ENCODE measurements at regions not wholly inside any gene's neighbourhood (a gene's known extent, or its start where the extent isn't known, plus 50 kb on each side); places are given as distances from the start of the nearest gene placed in this dataset.

DNA sequence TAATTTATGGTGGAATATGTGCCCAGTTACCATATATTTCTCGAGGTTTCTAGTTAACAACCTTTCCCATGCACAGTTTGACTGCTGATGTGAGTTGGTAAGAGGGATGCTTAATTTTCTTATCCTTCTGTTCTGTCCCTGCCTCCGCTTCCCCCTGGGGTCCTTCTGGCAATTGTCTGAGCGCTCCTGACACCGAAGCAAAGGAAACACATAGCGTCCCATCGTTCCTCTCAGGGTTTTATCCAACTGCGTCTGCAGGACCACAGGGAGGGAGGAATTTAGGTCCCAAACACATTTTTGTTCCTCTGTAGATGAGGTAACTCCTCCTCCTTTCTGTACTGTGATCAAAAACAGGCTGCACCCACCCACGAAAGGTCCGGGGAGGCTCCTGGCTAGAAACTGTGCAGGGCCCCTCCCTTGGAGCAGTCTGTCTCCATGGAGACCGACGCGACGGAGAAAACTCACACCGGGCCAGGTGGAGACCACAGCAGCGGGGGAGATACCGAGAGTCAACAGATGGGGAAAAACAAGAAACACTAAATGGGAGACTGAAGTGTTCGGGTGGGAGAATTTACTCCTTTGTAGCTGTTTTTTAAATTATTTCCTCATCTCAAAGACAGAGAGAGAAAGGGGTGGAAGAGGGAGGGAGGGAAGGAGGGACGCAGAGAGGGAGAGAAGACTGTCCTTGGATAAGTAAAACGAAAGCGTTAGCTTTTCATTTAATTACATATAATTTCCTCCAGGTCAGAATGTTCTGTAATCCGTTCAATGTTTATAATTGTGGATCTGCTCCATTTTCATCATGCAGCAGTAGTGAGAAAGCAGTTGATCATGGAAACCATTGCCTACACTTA, 191.8 kb upstream of the NBEA start:
- H3K27ac ChIP-seq (ENCODE audit: low read depth, low read length) = no peak overlapping the region
- H3K36me3 ChIP-seq (ENCODE audit: control insufficient read depth, insufficient read depth, low read length) = no peaks in the 10 kb centered on the region
- H3K4me1 ChIP-seq (ENCODE audit: control insufficient read depth, insufficient read depth, low read length) = peaks cover 24% of the 10 kb centered on the region
- H3K4me3 ChIP-seq (ENCODE audit: low read depth, low read length) = peak overlapping the region; percentile 54
- H3K9ac ChIP-seq (ENCODE audit: low read depth, low read length) = no peak overlapping the region
- no peaks in the 10 kb centered on the region for H3K9me3 ChIP-seq (ENCODE audit: control insufficient read depth, insufficient read depth, low read length)
- H3K27me3 ChIP-seq (ENCODE audit: control insufficient read depth, insufficient read depth, low read length) = no peaks in the 10 kb centered on the region

DNA sequence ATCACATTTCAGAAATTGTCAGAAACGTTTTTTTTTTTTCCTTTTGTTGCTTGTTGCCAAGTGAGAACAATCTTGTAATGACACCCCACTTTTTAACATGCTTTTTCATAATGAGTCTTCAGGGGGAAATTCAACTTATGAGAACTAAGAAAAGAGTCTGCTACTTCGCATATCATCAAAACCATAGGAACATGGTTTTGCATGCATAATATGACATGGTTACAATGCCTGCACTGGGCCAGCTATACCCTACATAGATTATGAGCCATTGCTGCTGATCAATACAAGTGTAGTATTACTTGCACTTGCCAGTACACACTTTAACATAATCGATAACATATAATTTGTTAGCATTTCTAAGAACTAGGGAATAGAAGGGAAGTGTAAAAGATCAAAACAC, 191.0 kb upstream of the NBEA start:
- H3K27me3 ChIP-seq (ENCODE audit: control insufficient read depth, insufficient read depth, low read length) = no peaks in the 10 kb centered on the region
- peaks cover 24% of the 10 kb centered on the region for H3K4me1 ChIP-seq (ENCODE audit: control insufficient read depth, insufficient read depth, low read length)
- no peaks in the 10 kb centered on the region for H3K9me3 ChIP-seq (ENCODE audit: control insufficient read depth, insufficient read depth, low read length)
- H3K36me3 ChIP-seq (ENCODE audit: control insufficient read depth, insufficient read depth, low read length) = no peaks in the 10 kb centered on the region
- no peak overlapping the region for H3K9ac ChIP-seq (ENCODE audit: low read depth, low read length)
- H3K4me3 ChIP-seq (ENCODE audit: low read depth, low read length) = no peak overlapping the region
- no peak overlapping the region for H3K27ac ChIP-seq (ENCODE audit: low read depth, low read length)

DNA sequence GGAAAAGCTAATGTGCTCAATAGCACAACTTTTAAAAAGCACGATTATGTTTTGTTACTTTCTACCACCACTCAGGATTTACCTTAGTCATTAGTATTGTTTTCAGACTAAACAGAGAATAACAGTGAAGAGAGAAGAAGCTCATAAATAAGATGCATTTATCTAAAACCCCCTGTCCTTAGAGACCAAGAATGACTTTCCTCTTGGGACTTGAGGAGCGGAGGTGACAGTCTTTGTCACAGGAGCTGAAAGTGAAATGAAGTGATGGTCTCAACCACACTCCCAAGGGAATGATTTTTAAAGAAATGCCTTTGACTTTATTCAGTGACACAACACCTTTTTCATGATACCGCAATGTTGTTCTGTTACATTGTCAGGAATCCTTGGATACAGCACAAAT, 190.6 kb upstream of the NBEA start:
- Histone ChIP-seq H3K27ac (ENCODE audit: low read depth, low read length) (no peak overlapping the region), H3K4me1 (ENCODE audit: control insufficient read depth, insufficient read depth, low read length) (peaks cover 24% of the 10 kb centered on the region), H3K36me3 (ENCODE audit: control insufficient read depth, insufficient read depth, low read length) (no peaks in the 10 kb centered on the region), H3K9ac (ENCODE audit: low read depth, low read length) (no peak overlapping the region), H3K27me3 (ENCODE audit: control insufficient read depth, insufficient read depth, low read length) (no peaks in the 10 kb centered on the region), H3K4me3 (ENCODE audit: low read depth, low read length) (no peak overlapping the region), H3K9me3 (ENCODE audit: control insufficient read depth, insufficient read depth, low read length) (no peaks in the 10 kb centered on the region)

DNA sequence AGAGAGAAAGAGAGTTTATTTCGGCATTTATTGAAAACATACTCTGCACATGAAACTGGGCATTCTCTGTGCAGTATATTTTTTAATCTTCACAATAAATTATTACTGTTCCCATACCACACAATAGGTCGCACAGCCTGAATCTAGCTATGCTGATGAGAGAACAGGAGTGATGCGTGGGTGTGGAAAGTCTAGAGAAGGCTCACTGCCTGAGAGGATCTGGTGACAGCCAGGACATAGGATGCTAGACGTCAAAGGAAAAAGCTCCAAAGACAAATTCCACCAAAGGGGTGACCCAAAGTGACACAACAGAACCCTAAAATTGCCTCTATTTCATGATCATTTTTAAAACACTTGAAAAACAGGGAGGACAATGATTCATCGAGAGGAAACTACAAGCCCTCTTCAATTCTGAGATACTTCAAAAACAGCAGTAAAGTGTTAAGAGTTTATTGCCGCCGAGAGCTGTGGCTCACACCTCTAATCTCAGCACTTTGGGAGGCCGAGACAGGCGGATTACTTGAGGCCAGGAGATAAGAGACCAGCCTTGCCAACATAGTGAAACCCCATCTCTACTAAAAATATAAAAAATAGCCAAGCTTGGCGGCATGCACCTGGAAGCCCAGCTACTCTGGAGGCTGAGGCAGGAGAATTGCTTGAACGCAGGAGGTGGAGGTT, 189.6 kb upstream of the NBEA start:
- Histone ChIP-seq H3K9me3 (ENCODE audit: control insufficient read depth, insufficient read depth, low read length) (no peaks in the 10 kb centered on the region), H3K9ac (ENCODE audit: low read depth, low read length) (no peak overlapping the region), H3K27ac (ENCODE audit: low read depth, low read length) (no peak overlapping the region), H3K4me3 (ENCODE audit: low read depth, low read length) (no peak overlapping the region), H3K36me3 (ENCODE audit: control insufficient read depth, insufficient read depth, low read length) (no peaks in the 10 kb centered on the region), H3K27me3 (ENCODE audit: control insufficient read depth, insufficient read depth, low read length) (no peaks in the 10 kb centered on the region), H3K4me1 (ENCODE audit: control insufficient read depth, insufficient read depth, low read length) (peaks cover 24% of the 10 kb centered on the region)

DNA sequence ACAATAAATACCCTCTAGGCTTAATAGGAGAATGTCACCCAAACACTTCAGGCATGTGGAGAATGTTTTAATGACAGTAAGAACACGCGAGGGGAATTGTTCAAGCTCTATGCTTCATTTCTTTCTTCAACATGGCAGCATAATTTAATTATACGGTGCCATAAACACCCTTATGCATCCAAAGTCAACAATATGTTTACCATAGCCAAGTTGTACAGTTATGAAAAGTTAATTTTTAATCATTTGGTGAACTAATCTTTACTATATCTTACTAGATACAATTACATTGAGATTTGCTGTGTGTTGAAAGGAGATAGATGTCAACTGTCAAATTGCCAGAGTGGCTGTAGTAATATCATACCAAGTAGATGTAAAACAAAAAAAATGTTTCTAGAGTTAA, 185.9 kb upstream of the NBEA start:
- H3K9me3 ChIP-seq (ENCODE audit: control insufficient read depth, insufficient read depth, low read length) = no peaks in the 10 kb centered on the region
- H3K9ac ChIP-seq (ENCODE audit: low read depth, low read length) = no peak overlapping the region
- H3K4me1 ChIP-seq (ENCODE audit: control insufficient read depth, insufficient read depth, low read length) = no peaks in the 10 kb centered on the region
- no peak overlapping the region for H3K27ac ChIP-seq (ENCODE audit: low read depth, low read length)
- no peaks in the 10 kb centered on the region for H3K27me3 ChIP-seq (ENCODE audit: control insufficient read depth, insufficient read depth, low read length)
- no peak overlapping the region for H3K4me3 ChIP-seq (ENCODE audit: low read depth, low read length)
- H3K36me3 ChIP-seq (ENCODE audit: control insufficient read depth, insufficient read depth, low read length) = no peaks in the 10 kb centered on the region

DNA sequence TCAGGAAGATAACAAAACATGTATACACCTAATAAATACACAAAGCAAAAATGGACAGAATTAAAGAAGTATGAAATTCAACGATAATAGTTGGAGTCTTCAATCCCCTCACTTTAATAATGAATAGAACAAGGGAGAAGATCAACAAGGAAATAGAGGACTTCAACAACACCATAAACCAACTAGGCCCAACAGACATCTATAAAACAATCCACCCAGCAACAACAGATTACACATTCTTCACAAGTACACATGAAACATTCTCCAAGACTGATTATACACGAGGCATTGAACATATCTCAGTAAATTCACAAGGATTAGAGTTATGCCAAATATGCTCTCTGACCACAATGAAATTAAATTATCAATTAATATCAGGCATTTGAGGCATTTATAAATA, 185.5 kb upstream of the NBEA start:
- no peak overlapping the region for H3K4me3 ChIP-seq (ENCODE audit: low read depth, low read length)

DNA sequence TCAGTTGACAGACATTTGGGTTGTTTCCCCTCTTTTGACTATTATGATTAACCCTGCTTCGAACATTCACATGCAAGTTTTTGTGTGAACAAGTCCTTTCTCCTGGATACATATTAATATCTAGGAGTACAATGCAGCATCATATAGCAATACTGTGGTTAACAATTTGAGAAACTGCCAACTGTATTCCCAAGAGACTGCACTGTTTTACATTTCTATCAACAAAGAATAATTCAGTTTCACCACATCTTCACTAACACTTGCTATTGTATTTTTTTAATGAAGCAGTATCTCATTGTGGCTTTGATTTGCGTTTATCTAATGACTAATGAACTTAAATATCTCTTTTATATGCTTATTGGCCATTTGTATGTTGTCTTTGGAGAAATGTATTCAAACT, 184.6 kb upstream of the NBEA start:
- H3K9me3 ChIP-seq (ENCODE audit: control insufficient read depth, insufficient read depth, low read length) = no peaks in the 10 kb centered on the region
- H3K4me3 ChIP-seq (ENCODE audit: low read depth, low read length) = no peak overlapping the region
- no peaks in the 10 kb centered on the region for H3K36me3 ChIP-seq (ENCODE audit: control insufficient read depth, insufficient read depth, low read length)
- no peak overlapping the region for H3K27ac ChIP-seq (ENCODE audit: low read depth, low read length)
- H3K9ac ChIP-seq (ENCODE audit: low read depth, low read length) = no peak overlapping the region
- no peaks in the 10 kb centered on the region for H3K4me1 ChIP-seq (ENCODE audit: control insufficient read depth, insufficient read depth, low read length)
- H3K27me3 ChIP-seq (ENCODE audit: control insufficient read depth, insufficient read depth, low read length) = no peaks in the 10 kb centered on the region

More for the DNA sequence above, 185.5 kb upstream of the NBEA start:
- Histone ChIP-seq H3K9ac (ENCODE audit: low read depth, low read length) (no peak overlapping the region), H3K4me1 (ENCODE audit: control insufficient read depth, insufficient read depth, low read length) (no peaks in the 10 kb centered on the region), H3K27me3 (ENCODE audit: control insufficient read depth, insufficient read depth, low read length) (no peaks in the 10 kb centered on the region), H3K9me3 (ENCODE audit: control insufficient read depth, insufficient read depth, low read length) (no peaks in the 10 kb centered on the region), H3K27ac (ENCODE audit: low read depth, low read length) (no peak overlapping the region), H3K36me3 (ENCODE audit: control insufficient read depth, insufficient read depth, low read length) (no peaks in the 10 kb centered on the region)

DNA sequence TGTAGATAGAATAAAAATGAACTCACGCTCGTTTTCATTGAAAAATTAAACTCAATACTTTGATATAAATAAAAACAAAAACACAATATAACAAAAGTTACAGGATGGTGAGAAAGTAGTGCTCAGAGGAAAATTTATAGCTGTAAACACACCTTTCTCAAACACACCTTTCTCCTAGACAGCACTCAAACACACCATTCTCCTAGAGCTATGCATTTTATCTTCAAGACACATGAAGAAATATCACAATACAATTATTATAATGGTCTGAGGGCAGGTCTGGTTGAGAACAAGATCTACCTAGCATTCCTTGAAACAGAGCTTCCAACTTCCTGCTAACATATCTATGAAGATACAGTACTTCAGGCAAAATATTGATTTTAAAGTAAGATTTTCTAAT, 183.4 kb upstream of the NBEA start:
- Histone ChIP-seq H3K36me3 (ENCODE audit: control insufficient read depth, insufficient read depth, low read length) (no peaks in the 10 kb centered on the region), H3K4me1 (ENCODE audit: control insufficient read depth, insufficient read depth, low read length) (no peaks in the 10 kb centered on the region), H3K27me3 (ENCODE audit: control insufficient read depth, insufficient read depth, low read length) (no peaks in the 10 kb centered on the region), H3K4me3 (ENCODE audit: low read depth, low read length) (no peak overlapping the region), H3K9me3 (ENCODE audit: control insufficient read depth, insufficient read depth, low read length) (no peaks in the 10 kb centered on the region), H3K9ac (ENCODE audit: low read depth, low read length) (no peak overlapping the region), H3K27ac (ENCODE audit: low read depth, low read length) (no peak overlapping the region)

DNA sequence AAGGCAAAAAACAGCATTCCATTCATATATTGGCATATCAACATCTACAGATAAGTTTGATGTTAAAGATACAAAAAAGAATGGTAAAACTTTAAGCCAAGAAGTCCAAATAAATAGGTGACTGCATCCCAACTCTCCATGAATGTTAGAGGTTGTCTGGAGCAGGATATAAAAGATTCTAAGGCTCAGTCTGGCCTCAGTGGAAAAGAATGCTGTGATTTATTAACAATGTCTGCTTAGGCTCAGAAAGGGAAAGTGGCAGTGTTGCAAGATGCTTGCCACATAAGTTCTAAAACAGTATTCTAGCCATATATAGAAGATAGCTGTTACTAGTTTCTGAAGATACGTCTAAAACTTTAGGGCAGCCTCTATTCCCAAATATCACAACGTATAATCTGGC, 179.8 kb upstream of the NBEA start:
- Histone ChIP-seq H3K36me3 (ENCODE audit: control insufficient read depth, insufficient read depth, low read length) (no peaks in the 10 kb centered on the region), H3K4me3 (ENCODE audit: low read depth, low read length) (no peak overlapping the region), H3K27ac (ENCODE audit: low read depth, low read length) (no peak overlapping the region), H3K27me3 (ENCODE audit: control insufficient read depth, insufficient read depth, low read length) (no peaks in the 10 kb centered on the region), H3K9ac (ENCODE audit: low read depth, low read length) (no peak overlapping the region), H3K4me1 (ENCODE audit: control insufficient read depth, insufficient read depth, low read length) (no peaks in the 10 kb centered on the region), H3K9me3 (ENCODE audit: control insufficient read depth, insufficient read depth, low read length) (peaks cover 11% of the 10 kb centered on the region; the same call in 1 of the 2 replicates)

DNA sequence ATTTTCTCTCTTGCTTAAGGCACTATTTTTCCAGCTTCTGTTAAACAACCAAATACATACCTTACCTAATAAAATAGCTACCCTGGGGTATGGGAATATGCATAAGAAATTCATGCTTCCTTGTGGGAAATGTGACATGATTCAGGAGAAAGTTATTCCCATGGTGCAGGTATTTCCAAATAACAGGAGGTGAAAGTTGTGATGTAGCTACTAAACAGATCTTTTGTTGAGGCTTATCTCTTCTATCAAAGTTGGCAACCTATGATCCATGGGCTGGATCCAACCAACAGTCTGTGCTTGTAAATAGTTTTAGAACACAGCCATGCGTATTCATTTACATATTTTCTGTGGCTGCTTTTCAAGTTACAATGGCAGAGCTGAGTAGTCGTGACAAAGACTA, 177.8 kb upstream of the NBEA start:
- Histone ChIP-seq H3K4me3 (ENCODE audit: low read depth, low read length) (no peak overlapping the region), H3K27me3 (ENCODE audit: control insufficient read depth, insufficient read depth, low read length) (no peaks in the 10 kb centered on the region), H3K9me3 (ENCODE audit: control insufficient read depth, insufficient read depth, low read length) (peaks cover 11% of the 10 kb centered on the region; the same call in 1 of the 2 replicates), H3K9ac (ENCODE audit: low read depth, low read length) (no peak overlapping the region), H3K36me3 (ENCODE audit: control insufficient read depth, insufficient read depth, low read length) (no peaks in the 10 kb centered on the region), H3K27ac (ENCODE audit: low read depth, low read length) (no peak overlapping the region), H3K4me1 (ENCODE audit: control insufficient read depth, insufficient read depth, low read length) (no peaks in the 10 kb centered on the region)

DNA sequence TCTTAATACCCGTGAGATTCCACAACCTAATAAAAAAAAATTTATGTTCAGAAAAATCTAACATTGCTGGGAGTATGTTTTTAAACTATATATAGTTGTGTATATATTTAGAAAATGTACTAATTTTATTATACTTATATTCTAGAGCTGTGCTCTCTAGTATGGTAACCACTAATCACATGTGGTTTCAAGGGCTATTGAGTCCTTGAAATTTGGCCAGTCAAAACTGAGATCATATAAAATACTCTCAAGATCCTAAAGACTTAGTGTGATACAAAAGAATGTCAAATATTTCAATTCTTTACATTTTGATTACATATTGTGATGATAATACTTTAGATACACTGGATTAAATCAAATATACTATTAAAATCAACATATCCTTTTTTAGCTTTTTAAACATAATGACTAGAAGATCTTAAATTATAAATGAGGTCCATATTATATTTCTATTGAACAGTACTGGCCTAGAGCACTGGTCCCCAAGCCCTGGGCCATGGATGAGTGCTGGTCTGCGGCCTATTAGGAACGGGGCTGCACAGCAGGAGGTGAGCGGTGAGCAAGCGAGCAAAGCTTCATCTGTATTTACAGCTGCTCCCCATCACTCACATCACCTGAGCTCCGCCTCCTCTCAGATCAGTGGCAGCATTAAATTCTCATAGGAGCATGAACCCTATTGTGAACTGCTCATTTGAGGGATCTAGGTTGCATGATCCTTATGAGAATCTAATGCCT, 176.5 kb upstream of the NBEA start:
- Histone ChIP-seq H3K4me1 (ENCODE audit: control insufficient read depth, insufficient read depth, low read length) (no peaks in the 10 kb centered on the region), H3K4me3 (ENCODE audit: low read depth, low read length) (no peak overlapping the region), H3K27ac (ENCODE audit: low read depth, low read length) (no peak overlapping the region), H3K27me3 (ENCODE audit: control insufficient read depth, insufficient read depth, low read length) (no peaks in the 10 kb centered on the region), H3K9ac (ENCODE audit: low read depth, low read length) (no peak overlapping the region), H3K36me3 (ENCODE audit: control insufficient read depth, insufficient read depth, low read length) (no peaks in the 10 kb centered on the region), H3K9me3 (ENCODE audit: control insufficient read depth, insufficient read depth, low read length) (peaks cover 11% of the 10 kb centered on the region; the same call in 1 of the 2 replicates)
